ENCODE measurements at regions not wholly inside any gene's neighbourhood (a gene's known extent, or its start where the extent isn't known, plus 50 kb on each side); places are given as distances from the start of the nearest gene placed in this dataset.

DNA sequence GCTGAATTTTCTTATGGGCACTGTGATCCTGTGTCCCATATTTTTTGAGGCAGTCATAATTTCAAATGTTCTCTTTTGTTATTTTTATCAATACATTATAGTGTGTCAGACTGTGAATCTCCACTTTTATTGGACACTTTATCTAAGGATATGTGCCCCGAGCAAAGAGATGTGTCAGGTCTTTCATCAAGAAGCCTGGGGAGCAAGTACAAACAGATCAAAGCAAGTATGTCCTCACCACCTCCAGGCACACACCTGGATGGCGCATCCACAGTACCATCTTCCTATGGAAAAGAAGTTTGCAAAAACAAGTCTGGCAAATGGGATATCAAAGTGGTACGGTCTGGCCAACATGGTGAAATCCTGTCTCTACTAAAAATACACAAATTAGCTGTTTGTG is 81.0 kb upstream of the ZNF236 start:
- no peak overlapping the region for H3K4me3 Mint-ChIP-seq
- no peak overlapping the region for H3K27ac Mint-ChIP-seq
- peaks cover 13% of the 10 kb centered on the region for H3K9me3 Mint-ChIP-seq
- peaks cover 13% of the 10 kb centered on the region for H3K4me1 Mint-ChIP-seq (ENCODE audit: low read depth)
- no peaks in the 10 kb centered on the region for H3K36me3 Mint-ChIP-seq (ENCODE audit: low read depth)
- peaks cover 54% of the 10 kb centered on the region for H3K27me3 Mint-ChIP-seq (ENCODE audit: low read depth)

DNA sequence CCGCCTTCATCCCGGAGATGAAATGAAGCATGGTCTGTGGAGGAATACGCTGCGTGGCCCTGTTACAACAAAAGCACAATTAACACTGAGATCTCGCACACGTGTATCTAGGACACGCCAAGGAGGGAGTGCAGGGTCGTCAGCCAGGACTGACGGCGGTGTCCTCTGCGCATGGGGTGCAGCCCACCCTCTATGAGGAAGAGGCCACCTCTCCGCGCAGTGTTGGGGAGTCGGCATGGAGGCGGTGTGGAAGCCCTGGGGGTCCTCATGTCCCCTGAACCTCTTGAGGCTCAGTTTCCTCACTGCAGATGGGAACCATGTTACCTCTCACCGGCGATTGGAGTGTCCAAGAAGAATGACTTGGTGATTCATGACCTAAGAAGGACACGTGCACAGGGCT is 86.0 kb upstream of the ZNF236 start:
- Mint-ChIP-seq H3K9me3 (peaks cover 8% of the 10 kb centered on the region), H3K4me1 (ENCODE audit: low read depth) (peaks cover 16% of the 10 kb centered on the region), H3K27me3 (ENCODE audit: low read depth) (peaks cover 55% of the 10 kb centered on the region), H3K27ac (no peak overlapping the region), H3K4me3 (no peak overlapping the region), H3K36me3 (ENCODE audit: low read depth) (peaks cover 3% of the 10 kb centered on the region)

DNA sequence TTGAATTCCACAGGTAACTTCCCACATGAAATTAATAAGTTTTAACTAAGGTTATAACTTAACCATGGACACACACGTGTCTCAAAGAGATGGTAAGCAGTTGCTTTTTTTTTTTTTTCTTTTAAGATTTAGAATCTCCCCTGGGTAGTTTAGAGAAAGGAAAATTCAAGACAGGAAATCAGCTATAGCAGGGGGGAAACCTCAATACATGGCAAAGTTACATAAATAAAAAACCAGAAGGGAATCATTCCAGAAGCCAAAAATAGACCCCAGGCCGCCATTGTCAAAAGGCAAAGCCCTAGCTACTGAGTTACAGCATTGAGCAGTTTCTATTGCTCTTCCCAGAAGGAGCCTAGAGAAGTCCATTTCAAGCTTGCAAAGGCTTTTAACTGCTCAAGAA is 91.5 kb upstream of the ZNF236 start:
- H3K27me3 Mint-ChIP-seq (ENCODE audit: low read depth): peaks cover 67% of the 10 kb centered on the region
- peaks cover 13% of the 10 kb centered on the region for H3K4me1 Mint-ChIP-seq (ENCODE audit: low read depth)
- no peak overlapping the region for H3K4me3 Mint-ChIP-seq
- H3K36me3 Mint-ChIP-seq (ENCODE audit: low read depth): peaks cover 8% of the 10 kb centered on the region
- peaks cover 14% of the 10 kb centered on the region for H3K9me3 Mint-ChIP-seq
- no peak overlapping the region for H3K27ac Mint-ChIP-seq

DNA sequence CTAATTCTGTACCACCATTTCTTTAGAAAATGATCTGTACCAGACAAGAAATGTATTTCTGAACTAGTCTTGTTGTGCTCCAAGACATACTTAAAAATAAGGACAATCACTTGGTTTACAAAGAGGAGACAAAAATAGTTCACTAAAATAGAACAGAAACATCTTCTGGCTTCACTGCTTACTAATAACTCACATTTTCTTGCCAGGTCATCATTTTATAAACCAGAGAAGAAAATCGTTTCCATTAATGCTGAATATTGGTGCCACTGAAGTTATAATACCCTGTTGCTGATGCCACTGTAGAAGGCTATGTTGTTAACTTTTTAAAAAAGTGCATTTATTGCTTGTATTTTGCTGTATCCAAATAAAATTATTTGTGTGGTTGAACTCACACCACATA is 94.8 kb upstream of the ZNF236 start:
- Mint-ChIP-seq H3K36me3 (ENCODE audit: low read depth) (peaks cover 14% of the 10 kb centered on the region), H3K9me3 (peaks cover 14% of the 10 kb centered on the region), H3K27ac (no peak overlapping the region), H3K4me3 (no peak overlapping the region), H3K27me3 (ENCODE audit: low read depth) (peaks cover 58% of the 10 kb centered on the region), H3K4me1 (ENCODE audit: low read depth) (peaks cover 36% of the 10 kb centered on the region)

DNA sequence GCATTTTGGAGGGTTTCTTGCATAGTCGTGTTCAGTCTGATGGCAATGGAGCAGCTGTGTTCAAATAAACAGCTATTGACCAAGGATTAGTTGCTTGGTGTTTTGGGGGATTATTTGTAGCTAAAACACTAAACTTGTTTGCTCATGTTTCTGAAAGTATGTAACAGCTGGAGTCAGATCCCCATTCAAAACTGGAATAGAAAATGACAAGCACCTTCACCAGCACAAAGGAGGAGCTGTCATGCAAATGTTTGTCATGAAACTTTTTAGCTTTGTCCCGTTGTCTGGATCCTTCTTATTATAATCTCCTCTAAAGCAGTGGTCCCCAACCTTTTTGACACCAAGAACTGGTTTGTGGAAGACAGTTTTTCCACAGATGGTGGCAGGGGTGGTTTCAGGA is 96.9 kb upstream of the ZNF236 start:
- Mint-ChIP-seq H3K36me3 (ENCODE audit: low read depth) (peaks cover 11% of the 10 kb centered on the region), H3K4me1 (ENCODE audit: low read depth) (peaks cover 48% of the 10 kb centered on the region), H3K27ac (no peak overlapping the region), H3K9me3 (peaks cover 14% of the 10 kb centered on the region), H3K27me3 (ENCODE audit: low read depth) (peaks cover 39% of the 10 kb centered on the region), H3K4me3 (no peak overlapping the region)

DNA sequence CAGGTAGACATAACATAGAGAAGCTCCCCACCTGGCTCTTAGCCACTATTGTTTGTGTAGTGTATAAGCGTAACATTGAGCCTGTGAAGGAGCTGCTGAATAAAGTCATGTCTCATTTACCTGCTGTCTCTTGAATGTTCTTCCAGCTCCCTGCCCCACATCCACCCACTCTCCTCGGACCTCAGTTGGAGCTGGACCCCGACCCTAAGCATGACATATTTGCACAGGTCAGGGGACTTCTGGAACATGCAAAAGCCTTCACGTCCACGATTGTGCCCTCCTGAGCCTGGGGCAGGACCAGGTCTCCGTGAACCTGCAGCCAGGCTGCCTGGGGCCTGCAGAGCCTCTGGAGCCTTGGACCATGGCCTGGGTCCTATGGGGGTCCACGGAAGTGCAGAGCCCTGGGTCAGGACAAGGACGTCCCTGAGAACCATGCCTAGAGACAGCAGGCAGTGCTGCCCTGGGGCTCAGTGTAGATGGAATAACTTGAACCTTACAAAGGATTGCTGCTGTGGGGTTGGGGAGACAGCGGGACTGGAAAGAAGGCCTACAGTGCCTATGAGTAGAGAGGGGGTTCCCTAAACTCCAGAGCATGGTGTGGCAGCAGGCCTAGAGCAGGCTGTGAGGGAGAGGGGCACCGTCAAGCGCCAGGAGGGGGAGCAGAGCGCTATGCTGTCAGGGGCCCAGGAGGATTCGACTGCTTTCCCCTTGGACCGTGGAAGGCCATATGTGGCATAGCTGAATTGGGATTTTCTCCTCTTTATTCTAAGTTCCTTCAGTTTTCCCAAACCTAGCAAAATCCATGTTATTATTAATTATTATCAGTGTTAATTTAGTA is 99.9 kb upstream of the ZNF236 start:
- Mint-ChIP-seq H3K4me3 (peak overlapping the region; percentile 2), H3K9me3 (peaks cover 4% of the 10 kb centered on the region), H3K4me1 (ENCODE audit: low read depth) (peaks cover 51% of the 10 kb centered on the region), H3K27me3 (ENCODE audit: low read depth) (peaks cover 9% of the 10 kb centered on the region), H3K27ac (peak overlapping the region; percentile 93), H3K36me3 (ENCODE audit: low read depth) (peaks cover 10% of the 10 kb centered on the region)

DNA sequence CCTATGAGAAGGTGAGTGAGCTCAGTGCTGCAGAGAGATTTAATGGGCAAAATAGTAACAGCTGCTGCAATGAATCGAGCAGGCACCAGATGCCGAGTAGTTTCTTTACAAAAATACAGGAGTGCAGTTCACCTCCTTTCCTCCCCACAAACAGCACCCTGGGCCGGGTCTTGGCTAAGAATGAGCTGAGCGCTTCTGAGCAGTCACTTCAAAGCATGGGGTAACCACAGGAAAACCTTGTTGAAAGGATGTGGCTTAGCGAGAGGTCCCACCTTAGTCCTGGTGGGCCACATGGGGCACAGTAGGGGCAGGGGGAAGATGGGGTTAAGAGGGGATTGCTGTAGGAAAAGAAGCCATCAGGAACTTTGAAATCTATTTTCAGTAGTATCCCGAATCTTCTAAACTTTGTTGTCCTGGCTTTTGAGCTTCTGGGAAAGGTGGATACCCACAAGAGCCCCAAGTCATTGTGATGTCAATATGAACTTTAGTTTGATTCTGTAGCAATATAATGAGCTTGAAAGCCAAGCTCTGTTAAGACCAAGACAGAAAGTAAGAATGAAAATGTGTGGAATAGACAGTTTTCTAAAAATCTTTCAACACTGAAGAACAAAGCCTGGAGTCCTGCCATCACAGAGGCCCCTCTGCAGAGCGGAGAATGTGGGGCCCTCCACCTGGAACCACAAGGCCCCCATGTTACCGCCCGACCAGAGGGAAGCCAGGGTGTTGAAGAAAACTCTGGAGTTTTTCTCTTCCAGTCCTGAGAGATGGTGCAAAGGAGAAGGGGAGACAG is 101.0 kb upstream of the ZNF236 start:
- H3K27me3 Mint-ChIP-seq (ENCODE audit: low read depth): peaks cover 10% of the 10 kb centered on the region
- H3K4me1 Mint-ChIP-seq (ENCODE audit: low read depth): peaks cover 51% of the 10 kb centered on the region
- peaks cover 10% of the 10 kb centered on the region for H3K36me3 Mint-ChIP-seq (ENCODE audit: low read depth)
- H3K4me3 Mint-ChIP-seq: peak overlapping the region; percentile 77
- peak overlapping the region; percentile 93 for H3K27ac Mint-ChIP-seq
- peaks cover 4% of the 10 kb centered on the region for H3K9me3 Mint-ChIP-seq

DNA sequence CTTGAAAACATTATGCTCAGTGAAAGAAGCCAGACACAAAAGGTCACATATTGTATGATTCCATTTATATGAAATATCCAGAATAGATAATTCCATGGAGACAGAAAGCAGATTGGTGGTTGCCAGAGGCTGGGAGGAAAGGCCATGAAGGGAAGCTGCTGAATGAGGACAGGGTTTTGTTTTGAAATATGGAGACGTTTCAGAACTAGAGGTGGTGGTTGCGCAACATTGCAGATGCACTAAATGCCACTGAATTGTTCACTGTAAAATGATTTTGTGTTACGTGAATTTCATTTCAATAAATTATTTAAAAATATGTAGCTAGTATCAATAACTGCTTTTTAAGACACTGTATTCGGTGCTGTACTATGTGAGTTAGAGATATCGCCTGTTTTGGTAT is 101.7 kb upstream of the ZNF236 start:
- Mint-ChIP-seq H3K27ac (peak overlapping the region; percentile 93), H3K4me3 (peak overlapping the region; percentile 77), H3K27me3 (ENCODE audit: low read depth) (peaks cover 10% of the 10 kb centered on the region), H3K36me3 (ENCODE audit: low read depth) (peaks cover 10% of the 10 kb centered on the region), H3K9me3 (peaks cover 4% of the 10 kb centered on the region), H3K4me1 (ENCODE audit: low read depth) (peaks cover 48% of the 10 kb centered on the region)

DNA sequence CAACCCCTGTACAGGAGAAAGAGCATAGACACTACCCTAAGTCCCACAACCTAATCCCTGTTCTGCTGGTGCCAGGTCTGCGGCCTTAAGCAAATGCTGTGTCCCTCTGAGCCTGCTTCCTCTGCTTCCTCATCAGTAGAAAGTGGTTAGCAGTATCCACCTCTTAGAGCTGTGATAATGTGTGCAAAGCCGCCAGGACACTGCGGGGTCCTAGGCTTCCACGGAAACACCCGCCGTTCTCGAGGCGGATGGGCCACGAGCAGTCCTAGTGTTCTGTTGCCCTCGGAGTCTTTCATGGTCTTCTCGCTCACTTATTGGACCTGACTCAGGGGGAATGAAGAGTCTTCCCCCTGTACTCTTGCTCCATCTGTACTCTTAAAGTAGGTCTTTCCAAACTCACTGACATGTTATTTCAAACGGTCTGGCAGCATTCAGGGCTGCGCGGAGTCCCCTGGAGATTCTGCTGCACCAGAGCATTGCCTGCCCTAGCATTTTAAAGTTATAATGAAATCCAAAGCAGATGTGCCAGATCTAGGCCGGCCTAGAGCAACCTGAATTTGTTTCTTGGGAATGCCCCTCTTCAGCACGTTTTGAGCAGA is 107.2 kb upstream of the ZNF236 start:
- H3K9me3 Mint-ChIP-seq: peaks cover 4% of the 10 kb centered on the region
- peaks cover 3% of the 10 kb centered on the region for H3K36me3 Mint-ChIP-seq (ENCODE audit: low read depth)
- no peak overlapping the region for H3K4me3 Mint-ChIP-seq
- peaks cover 3% of the 10 kb centered on the region for H3K27me3 Mint-ChIP-seq (ENCODE audit: low read depth)
- peaks cover 11% of the 10 kb centered on the region for H3K4me1 Mint-ChIP-seq (ENCODE audit: low read depth)
- no peak overlapping the region for H3K27ac Mint-ChIP-seq

DNA sequence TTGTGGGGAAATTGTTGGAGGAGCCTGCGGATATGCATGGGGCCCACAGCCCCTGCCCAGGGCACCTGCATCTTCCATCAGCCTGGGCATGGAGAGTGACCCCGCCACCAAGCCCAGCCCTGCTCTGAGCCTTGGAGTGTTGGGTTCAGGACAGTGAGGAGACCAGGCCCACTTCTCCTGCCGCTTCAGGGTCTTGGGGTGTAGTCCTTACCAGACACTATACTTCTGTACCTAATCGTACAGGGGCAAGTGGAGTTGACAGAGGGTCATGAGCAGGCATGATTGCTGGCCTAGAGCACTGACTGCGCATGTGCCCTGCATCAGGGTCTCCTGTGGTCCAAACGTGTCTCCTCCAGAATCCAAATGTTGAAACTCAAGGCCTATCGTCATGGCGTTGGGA is 108.9 kb upstream of the ZNF236 start:
- H3K36me3 Mint-ChIP-seq (ENCODE audit: low read depth): no peaks in the 10 kb centered on the region
- H3K27ac Mint-ChIP-seq: no peak overlapping the region
- peaks cover 4% of the 10 kb centered on the region for H3K9me3 Mint-ChIP-seq
- no peak overlapping the region for H3K4me3 Mint-ChIP-seq
- peaks cover 3% of the 10 kb centered on the region for H3K27me3 Mint-ChIP-seq (ENCODE audit: low read depth)
- peaks cover 13% of the 10 kb centered on the region for H3K4me1 Mint-ChIP-seq (ENCODE audit: low read depth)

DNA sequence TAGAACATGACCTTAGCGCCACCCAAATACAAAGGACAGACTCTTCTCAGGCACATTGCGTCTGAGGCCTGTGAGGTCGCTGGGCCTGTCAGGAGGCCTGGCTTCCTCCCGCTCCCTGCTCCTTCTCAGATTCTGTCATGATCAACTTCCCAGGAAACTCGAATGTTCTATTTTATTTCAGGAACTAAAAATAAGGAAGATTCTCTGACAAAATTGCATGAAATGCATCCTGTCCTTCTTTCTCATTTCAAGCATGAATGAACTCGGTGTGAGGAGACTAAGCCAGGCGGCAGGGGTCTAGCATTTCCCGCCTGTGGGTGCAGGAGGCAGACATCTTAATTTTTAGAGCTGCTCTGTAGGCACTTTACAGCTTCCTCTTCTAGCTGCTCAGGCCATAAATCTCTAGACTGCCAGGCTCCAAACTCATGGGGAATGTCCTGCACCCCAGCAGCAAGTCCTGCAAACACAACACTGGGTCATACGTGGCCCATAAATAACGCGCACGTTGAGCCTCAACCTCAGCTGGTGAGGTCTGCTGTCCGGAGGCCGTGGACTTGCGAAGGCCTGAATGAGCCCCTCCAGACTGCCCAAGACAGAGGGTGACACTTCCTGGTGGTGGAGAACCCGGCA is 109.7 kb upstream of the ZNF236 start:
- H3K9me3 Mint-ChIP-seq: no peaks in the 10 kb centered on the region
- no peak overlapping the region for H3K27ac Mint-ChIP-seq
- H3K4me3 Mint-ChIP-seq: no peak overlapping the region
- peaks cover 3% of the 10 kb centered on the region for H3K27me3 Mint-ChIP-seq (ENCODE audit: low read depth)
- H3K36me3 Mint-ChIP-seq (ENCODE audit: low read depth): no peaks in the 10 kb centered on the region
- H3K4me1 Mint-ChIP-seq (ENCODE audit: low read depth): peaks cover 13% of the 10 kb centered on the region

DNA sequence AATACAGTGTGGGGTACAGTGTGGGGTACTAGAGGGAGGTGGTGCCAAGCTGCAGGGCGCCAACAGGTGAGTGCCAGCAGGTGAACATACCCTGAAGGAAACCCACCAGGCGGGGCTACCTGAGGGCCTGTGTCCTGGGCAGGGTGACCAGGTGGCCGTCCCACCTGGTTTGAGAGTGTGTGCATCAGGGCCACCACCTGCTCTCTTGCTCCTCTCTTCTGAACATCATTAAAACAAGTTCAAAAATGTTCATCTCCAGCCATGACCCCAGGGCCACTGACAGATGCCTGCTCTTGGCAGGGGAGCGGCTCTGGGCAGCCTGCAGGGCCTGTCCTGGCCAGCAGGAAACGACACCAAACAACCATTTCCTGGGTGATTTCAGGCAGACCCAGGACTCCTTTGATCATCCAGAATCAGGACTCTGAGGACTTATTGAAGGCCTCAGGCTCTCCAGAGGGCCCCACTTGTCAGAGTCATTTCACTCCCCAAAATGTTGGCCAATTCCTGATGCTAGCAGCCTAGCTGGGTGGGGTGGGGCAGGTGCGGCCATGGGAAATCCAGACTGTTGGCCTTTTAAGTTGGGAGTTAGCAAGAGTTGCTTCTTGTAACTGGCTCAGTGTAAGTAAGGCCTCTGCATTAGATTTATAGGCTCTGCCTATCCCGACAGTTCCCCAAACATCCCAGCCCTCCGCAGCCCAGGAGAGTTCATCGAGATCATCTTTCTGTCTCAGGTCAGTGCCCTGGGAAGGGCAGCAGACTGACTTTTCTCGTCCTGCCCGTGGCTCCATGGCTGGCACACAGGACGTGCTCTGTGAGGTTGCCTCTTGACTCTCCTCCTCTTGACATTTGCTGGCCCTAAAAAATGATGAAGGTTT is 111.5 kb upstream of the ZNF236 start:
- no peak overlapping the region for H3K27ac Mint-ChIP-seq
- no peaks in the 10 kb centered on the region for H3K36me3 Mint-ChIP-seq (ENCODE audit: low read depth)
- H3K4me3 Mint-ChIP-seq: no peak overlapping the region
- H3K9me3 Mint-ChIP-seq: no peaks in the 10 kb centered on the region
- peaks cover 13% of the 10 kb centered on the region for H3K4me1 Mint-ChIP-seq (ENCODE audit: low read depth)
- H3K27me3 Mint-ChIP-seq (ENCODE audit: low read depth): peaks cover 4% of the 10 kb centered on the region

DNA sequence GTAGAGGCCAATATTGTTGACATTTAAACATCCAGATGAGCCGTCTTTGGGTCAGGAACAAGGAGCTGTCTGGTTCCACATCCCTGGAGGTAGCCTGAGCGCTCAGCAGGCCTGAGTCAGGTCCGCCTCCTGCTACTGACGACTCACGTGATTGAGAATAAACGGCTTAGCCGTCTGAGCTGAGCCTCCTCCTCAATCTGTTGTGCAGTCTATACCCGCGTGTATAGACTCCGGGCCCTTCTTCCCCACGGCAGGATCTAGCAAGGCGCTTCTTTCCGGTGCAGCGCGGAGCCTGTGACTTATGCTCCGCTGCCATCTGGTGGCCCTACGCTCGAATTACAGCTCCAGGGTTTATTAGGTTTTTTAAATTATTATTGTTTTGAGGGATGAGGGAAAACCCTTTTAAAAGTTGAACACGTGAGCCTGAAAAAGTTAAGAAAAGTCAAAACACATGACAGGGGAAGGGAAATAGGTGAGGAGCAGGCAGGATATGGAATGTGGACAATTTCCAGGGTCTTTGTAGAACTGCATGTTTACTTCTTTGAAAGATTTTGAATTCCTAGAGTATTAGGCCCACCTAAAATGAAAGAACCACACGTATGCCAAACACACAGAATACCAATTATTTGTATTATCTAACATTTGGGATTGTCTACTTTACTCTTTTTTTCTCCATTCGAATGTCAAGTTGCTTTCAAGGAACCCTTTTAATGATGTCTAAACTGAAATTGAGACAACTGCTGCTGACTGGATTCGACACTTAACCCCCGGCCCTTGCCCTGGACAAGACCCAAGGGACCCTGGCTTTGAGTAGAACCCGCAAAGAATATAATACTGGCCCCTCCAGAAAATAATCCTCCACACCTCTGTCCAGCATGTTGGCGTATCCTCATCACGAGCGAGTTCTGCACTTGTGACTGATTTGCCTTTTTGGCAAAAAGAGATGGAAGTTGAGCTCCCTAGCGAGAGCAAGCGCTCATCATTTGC is 112.4 kb upstream of the ZNF236 start:
- Mint-ChIP-seq H3K4me1 (ENCODE audit: low read depth) (peaks cover 10% of the 10 kb centered on the region), H3K27me3 (ENCODE audit: low read depth) (peaks cover 13% of the 10 kb centered on the region), H3K9me3 (no peaks in the 10 kb centered on the region), H3K4me3 (no peak overlapping the region), H3K27ac (peak overlapping the region; percentile 21), H3K36me3 (ENCODE audit: low read depth) (no peaks in the 10 kb centered on the region)
